ENCODE measurements at regions not wholly inside any gene's neighbourhood (a gene's known extent, or its start where the extent isn't known, plus 50 kb on each side); places are given as distances from the start of the nearest gene placed in this dataset.

DNA sequence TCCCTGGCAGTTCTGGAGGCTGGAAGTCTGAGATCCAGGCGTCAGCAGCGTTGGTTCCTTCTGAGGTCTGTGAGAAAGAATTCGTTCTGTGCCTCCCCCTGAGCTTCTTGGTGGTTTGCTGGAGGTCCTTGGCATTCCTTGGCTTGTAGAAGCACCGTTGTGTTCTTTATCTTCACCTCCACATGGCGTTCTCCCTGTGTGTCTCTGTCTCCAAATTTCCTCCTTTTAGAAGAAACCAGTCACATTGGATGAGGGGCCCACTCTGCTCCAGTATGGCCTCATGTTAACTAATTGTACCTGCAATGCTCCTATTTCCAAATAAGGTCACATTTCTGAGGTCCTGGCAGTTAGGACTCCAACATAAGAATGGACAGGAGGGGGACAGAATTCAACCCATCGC, 73.0 kb upstream of the BACH2 start:
- TF ChIP-seq TAF1 (IDR thresholded peaks at IDR 0.05; ENCODE audit: borderline replicate concordance, insufficient read depth, low read length) = no peak
- TF ChIP-seq POLR2AphosphoS5 (IDR thresholded peaks at IDR 0.05; ENCODE audit: low read depth, low read length) = no peak
- no peak for TF ChIP-seq REST (IDR thresholded peaks at IDR 0.05; ENCODE audit: insufficient read depth in 1 of 2, low read depth in 2 of 2, low read length in 2 of 2)
- no peak for TF ChIP-seq SIN3A (IDR thresholded peaks at IDR 0.05; ENCODE audit: borderline replicate concordance, insufficient read depth, low read length)
- no peak for TF ChIP-seq FOXP2 (optimal IDR thresholded peaks at IDR 0.05; ENCODE audit: borderline replicate concordance, extremely low read depth, extremely low read length, insufficient read depth)

DNA sequence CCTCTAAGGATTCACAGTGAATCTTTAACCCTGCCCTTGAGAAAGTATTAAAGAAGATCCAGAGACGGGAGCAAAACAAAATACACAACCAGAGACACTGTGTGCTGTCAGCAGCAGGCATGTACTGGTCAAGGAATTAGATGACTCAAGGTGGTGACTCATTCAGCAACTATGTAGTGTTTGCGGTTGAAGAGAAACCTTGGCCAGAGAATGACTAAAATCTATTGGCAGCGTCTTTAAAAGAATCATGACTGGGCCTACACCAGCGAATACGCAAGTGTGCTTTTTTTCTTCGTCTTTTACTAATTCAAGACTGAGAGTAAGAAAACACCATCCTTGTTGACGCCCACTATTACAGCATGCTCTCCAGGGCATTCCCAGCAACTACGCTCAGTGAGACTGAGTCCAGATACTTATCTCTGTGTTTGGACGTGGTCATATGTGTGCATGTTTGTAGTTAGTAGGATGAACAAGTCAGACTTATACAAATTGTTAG, 72.4 kb upstream of the BACH2 start:
- peak; percentile 78 for TF ChIP-seq POLR2AphosphoS5 (IDR thresholded peaks at IDR 0.05; ENCODE audit: low read depth, low read length)
- peak; percentile 100 for TF ChIP-seq SIN3A (IDR thresholded peaks at IDR 0.05; ENCODE audit: borderline replicate concordance, insufficient read depth, low read length)
- TF ChIP-seq FOXP2 (optimal IDR thresholded peaks at IDR 0.05; ENCODE audit: borderline replicate concordance, extremely low read depth, extremely low read length, insufficient read depth) = peak; percentile 87
- TF ChIP-seq TAF1 (IDR thresholded peaks at IDR 0.05; ENCODE audit: borderline replicate concordance, insufficient read depth, low read length) = peak; percentile 66; the same call in 1 of the 2 replicates
- peak; percentile 37 to 80; a peak in 2 of 4 replicates for TF ChIP-seq REST (IDR thresholded peaks at IDR 0.05; ENCODE audit: insufficient read depth in 1 of 2, low read depth in 2 of 2, low read length in 2 of 2)

DNA sequence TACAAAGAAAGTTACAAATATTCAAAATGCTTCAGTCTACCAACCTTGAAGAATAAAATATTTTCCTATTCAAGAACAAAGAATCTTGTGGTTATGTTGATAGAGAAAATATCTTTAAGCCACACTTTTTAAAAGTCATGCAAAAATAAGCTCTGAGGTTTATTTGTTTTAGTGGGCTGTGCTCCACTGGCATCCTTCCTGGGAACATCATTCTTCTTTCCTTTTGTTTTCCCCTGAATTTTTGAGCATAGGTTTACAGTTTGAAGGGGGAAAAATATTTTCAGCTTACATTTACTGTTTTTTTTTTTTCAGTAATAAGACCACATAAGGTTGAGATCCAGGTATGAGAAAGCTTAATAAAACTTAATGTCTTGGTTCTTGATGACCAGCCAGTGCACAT, 72.0 kb upstream of the BACH2 start:
- TF ChIP-seq POLR2AphosphoS5 (IDR thresholded peaks at IDR 0.05; ENCODE audit: low read depth, low read length) (no peak), SIN3A (IDR thresholded peaks at IDR 0.05; ENCODE audit: borderline replicate concordance, insufficient read depth, low read length) (no peak), FOXP2 (optimal IDR thresholded peaks at IDR 0.05; ENCODE audit: borderline replicate concordance, extremely low read depth, extremely low read length, insufficient read depth) (no peak), REST (IDR thresholded peaks at IDR 0.05; ENCODE audit: insufficient read depth in 1 of 2, low read depth in 2 of 2, low read length in 2 of 2) (no peak), TAF1 (IDR thresholded peaks at IDR 0.05; ENCODE audit: borderline replicate concordance, insufficient read depth, low read length) (no peak)

- TF ChIP-seq SIN3A (IDR thresholded peaks at IDR 0.05; ENCODE audit: borderline replicate concordance, insufficient read depth, low read length) = no peak
- TF ChIP-seq FOXP2 (optimal IDR thresholded peaks at IDR 0.05; ENCODE audit: borderline replicate concordance, extremely low read depth, extremely low read length, insufficient read depth) = no peak
- no peak for TF ChIP-seq POLR2AphosphoS5 (IDR thresholded peaks at IDR 0.05; ENCODE audit: low read depth, low read length)
- TF ChIP-seq REST (IDR thresholded peaks at IDR 0.05; ENCODE audit: insufficient read depth in 1 of 2, low read depth in 2 of 2, low read length in 2 of 2) = no peak
- TF ChIP-seq TAF1 (IDR thresholded peaks at IDR 0.05; ENCODE audit: borderline replicate concordance, insufficient read depth, low read length) = no peak
These were observed 71.4 kb upstream of the BACH2 start for GRCh38 chr6:90368001-90368400.

All from PFSK-1 (cell line).